HG03439 (cell line): ENCODE measurements at regions not wholly inside any gene's neighbourhood (a gene's known extent, or its start where the extent isn't known, plus 50 kb on each side); places are given as distances from the start of the nearest gene placed in this dataset.

Experiments
- ATAC-seq: cut with Tn5 transposase; IDR thresholded peaks from one replicate; pipeline ENCODE4 v1.9.1; 2021; ENCODE audit warnings: mild to moderate bottlenecking, moderate library complexity; ENCODE audit not compliant: unreplicated experiment

GRCh38 chr6:10250655-10251220 lies 164.1 kb downstream of the TFAP2A start:
- no peak for ATAC-seq

- no peak for ATAC-seq
Observed at GRCh38 chr6:10248378-10248843, 166.5 kb downstream of the TFAP2A start.

GRCh38 chr6:10237298-10238038 lies 177.4 kb downstream of the TFAP2A start:
- ATAC-seq: no peak

- no peak for ATAC-seq
Observed at GRCh38 chr6:10235344-10235743, 179.5 kb downstream of the TFAP2A start.

- no peak for ATAC-seq
Observed at GRCh38 chr6:10230531-10230930, 184.3 kb downstream of the TFAP2A start.

- no peak for ATAC-seq
Observed at GRCh38 chr6:10223841-10224240, 191.0 kb downstream of the TFAP2A start.

GRCh38 chr6:10221178-10221577 lies 193.7 kb downstream of the TFAP2A start:
- no peak for ATAC-seq

- no peak for ATAC-seq
Observed at GRCh38 chr6:10219510-10219909, 195.4 kb downstream of the TFAP2A start.

- no peak for ATAC-seq
Observed at GRCh38 chr6:10217111-10217510, 197.8 kb downstream of the TFAP2A start.

GRCh38 chr6:10215326-10216110 lies 199.4 kb downstream of the TFAP2A start:
- ATAC-seq: no peak

- no peak for ATAC-seq
Observed at GRCh38 chr6:10210052-10210451, 204.8 kb downstream of the TFAP2A start.

- ATAC-seq: no peak
Observed at GRCh38 chr6:10205892-10206291, 209.0 kb downstream of the TFAP2A start.

GRCh38 chr6:10205120-10205519 lies 209.8 kb downstream of the TFAP2A start:
- no peak for ATAC-seq

GRCh38 chr6:10203651-10204050 lies 211.2 kb downstream of the TFAP2A start:
- no peak for ATAC-seq

GRCh38 chr6:10202581-10202980 lies 212.3 kb downstream of the TFAP2A start:
- no peak for ATAC-seq

GRCh38 chr6:10201606-10202510 lies 213.0 kb downstream of the TFAP2A start:
- ATAC-seq: no peak

GRCh38 chr6:10196090-10196489 lies 218.8 kb downstream of the TFAP2A start:
- no peak for ATAC-seq

- ATAC-seq: no peak
Observed at GRCh38 chr6:10194816-10195672, 219.8 kb downstream of the TFAP2A start.

GRCh38 chr6:10193321-10193720 lies 221.6 kb downstream of the TFAP2A start:
- no peak for ATAC-seq

- no peak for ATAC-seq
Observed at GRCh38 chr6:10190042-10190441, 224.8 kb downstream of the TFAP2A start.
